ENCODE measurements at regions not wholly inside any gene's neighbourhood (a gene's known extent, or its start where the extent isn't known, plus 50 kb on each side); places are given as distances from the start of the nearest gene placed in this dataset.

GRCh38 chr4:132991111-132991510 lies 158.0 kb upstream of the PCDH10 start:
- TF ChIP-seq CTCF (IDR thresholded peaks at IDR 0.05), result no peak
- TF ChIP-seq POLR2A (IDR thresholded peaks at IDR 0.05), result no peak

All from Peyer's patch (tissue), 4 donors.